ENCODE measurements at regions not wholly inside any gene's neighbourhood (a gene's known extent, or its start where the extent isn't known, plus 50 kb on each side); places are given as distances from the start of the nearest gene placed in this dataset.

DNA sequence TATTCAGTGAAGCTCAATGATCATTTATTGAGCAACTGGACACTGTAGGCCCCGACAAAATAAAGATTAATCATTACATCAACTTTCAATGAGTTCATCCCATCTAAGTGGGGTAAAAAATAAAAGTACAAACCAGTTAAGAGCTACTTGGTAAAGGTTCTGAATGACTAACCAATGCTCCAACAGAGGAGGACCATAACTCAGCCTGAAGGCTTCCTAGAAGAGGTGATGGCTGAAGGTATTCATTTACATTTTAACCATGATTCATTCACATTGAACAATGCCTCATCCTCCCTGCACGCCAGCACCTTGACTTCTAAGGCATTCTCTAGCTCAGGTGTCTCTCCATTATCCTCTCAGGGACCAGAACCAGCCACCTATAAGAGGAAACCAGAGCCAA is 201.4 kb downstream of the ZNF462 start:
- TF ChIP-seq, protein P1, sequence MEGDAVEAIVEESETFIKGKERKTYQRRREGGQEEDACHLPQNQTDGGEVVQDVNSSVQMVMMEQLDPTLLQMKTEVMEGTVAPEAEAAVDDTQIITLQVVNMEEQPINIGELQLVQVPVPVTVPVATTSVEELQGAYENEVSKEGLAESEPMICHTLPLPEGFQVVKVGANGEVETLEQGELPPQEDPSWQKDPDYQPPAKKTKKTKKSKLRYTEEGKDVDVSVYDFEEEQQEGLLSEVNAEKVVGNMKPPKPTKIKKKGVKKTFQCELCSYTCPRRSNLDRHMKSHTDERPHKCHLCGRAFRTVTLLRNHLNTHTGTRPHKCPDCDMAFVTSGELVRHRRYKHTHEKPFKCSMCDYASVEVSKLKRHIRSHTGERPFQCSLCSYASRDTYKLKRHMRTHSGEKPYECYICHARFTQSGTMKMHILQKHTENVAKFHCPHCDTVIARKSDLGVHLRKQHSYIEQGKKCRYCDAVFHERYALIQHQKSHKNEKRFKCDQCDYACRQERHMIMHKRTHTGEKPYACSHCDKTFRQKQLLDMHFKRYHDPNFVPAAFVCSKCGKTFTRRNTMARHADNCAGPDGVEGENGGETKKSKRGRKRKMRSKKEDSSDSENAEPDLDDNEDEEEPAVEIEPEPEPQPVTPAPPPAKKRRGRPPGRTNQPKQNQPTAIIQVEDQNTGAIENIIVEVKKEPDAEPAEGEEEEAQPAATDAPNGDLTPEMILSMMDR (IDR thresholded peaks at IDR 0.05; ENCODE audit: low read depth, low read length), result no peak
- no peak overlapping the region for H3K4me3 ChIP-seq (ENCODE audit: low read depth, low read length)

DNA sequence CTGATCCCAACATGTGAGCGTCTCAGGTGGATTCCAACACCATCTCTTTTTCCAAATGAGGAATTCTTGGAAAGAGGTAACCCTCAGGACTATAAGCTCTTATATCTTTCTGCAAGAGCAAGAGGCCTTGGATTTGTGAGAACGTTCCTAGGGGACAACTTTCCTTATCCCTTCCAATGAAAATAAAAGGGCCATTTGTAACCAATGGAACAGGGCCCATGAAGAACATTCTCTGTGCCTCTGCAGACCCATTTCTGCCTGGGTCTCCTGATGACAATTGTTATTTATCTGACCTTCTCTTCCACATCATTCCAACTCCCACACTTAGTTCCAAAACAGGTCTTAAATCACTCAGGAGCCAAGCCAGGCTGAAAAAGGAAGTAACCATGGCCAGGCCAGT is 202.6 kb downstream of the ZNF462 start:
- H3K4me3 ChIP-seq (ENCODE audit: low read depth, low read length), result no peak overlapping the region
- TF ChIP-seq, protein P1 (IDR thresholded peaks at IDR 0.05; ENCODE audit: low read depth, low read length), result no peak

DNA sequence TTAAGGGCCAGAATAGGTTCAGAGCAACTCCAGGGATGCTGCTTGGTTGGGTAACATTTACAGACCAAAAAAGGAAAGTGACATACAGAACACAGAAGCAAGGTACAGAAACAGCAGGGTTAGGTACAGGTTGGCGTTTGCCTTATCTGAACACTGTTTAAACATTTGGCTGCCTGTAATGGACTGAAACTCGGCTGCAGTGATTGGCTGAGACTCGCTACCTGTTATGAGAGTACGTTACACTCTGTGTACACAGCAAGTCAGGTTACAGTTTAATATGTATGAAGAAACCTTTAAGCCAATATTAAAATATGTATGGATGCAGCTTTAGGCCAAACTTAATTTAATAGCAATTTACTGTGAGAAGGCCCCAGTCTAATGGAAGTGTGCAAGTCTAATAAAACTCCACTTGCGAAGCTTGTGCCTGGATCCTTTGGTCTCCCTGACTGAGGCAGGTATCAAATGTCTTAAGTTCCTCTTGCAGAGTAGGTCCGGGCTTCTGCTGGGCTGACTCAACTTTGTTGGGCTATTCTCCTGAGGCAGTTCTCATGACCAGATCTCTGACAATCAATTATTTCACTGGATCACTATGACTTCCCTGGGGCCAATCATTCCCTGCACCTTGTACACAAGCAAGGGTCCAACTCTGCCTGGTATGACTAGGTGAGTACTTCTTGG is 204.9 kb downstream of the ZNF462 start:
- no peak overlapping the region for H3K4me3 ChIP-seq (ENCODE audit: low read depth, low read length)
- TF ChIP-seq, protein P1 (IDR thresholded peaks at IDR 0.05; ENCODE audit: low read depth, low read length), result no peak

DNA sequence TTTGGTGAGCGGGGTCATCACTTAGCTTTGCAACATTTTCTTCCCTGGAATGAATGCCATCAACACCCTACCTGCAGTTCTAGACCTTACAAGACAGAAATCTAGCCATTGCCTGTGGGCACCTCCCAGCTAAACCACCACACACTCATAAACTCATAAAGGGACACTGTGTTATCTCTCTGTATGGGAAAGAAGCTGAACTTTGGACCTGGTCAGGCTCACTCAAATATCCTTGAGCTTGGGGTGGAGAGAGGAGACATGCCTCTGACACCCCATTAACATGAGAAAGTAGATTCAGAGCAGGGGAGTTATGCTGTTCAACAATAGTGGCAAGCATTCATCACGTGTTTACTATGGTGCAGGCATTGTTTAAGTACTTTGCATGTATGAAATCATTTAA is 205.6 kb downstream of the ZNF462 start:
- no peak overlapping the region for H3K4me3 ChIP-seq (ENCODE audit: low read depth, low read length)
- TF ChIP-seq, protein P1 (IDR thresholded peaks at IDR 0.05; ENCODE audit: low read depth, low read length), result no peak

DNA sequence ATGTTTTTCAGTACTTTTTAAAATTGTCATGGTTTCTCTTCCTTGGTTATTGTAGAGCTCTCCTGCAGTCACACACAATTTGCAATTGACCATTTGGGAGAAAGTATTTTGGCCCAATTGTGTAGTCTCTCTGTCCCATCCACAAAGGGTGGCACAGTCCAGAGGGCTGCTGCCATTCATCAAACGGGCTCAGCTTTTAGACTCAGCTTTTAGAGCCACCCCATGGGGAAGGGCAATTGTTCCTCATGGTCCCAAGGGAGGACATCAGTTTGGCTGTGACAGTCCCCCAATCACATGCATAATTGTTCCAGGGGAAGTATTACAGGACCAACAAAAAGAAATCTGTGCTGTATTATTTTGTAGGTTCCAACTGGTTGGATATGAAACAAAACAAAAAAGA is 207.6 kb downstream of the ZNF462 start:
- TF ChIP-seq, protein P1 (IDR thresholded peaks at IDR 0.05; ENCODE audit: low read depth, low read length), result no peak

DNA sequence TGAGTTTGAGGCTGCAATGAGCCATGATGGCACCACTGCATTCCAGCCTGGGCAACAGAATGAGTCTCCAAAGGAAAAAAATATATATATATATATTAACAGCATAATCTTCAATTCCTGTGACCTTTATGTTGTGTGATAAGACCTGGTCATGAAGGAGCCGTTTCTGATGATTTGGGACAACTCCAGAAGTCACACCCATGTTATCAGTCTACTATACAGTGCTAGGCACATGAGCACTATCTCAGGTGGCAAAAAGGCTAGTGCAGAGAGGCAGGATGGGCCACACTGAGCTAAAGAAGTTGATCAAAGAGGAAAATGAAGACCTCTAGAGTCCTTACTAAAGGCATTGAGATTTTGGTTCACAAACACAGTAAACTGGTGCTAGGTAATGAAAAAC is 205.0 kb upstream of the RAD23B start:
- TF ChIP-seq, protein P1 (IDR thresholded peaks at IDR 0.05; ENCODE audit: low read depth, low read length), result no peak
- H3K4me3 ChIP-seq (ENCODE audit: low read depth, low read length), result no peak overlapping the region

More for the DNA sequence above, 207.6 kb downstream of the ZNF462 start:
- H3K4me3 ChIP-seq (ENCODE audit: low read depth, low read length), result no peak overlapping the region

DNA sequence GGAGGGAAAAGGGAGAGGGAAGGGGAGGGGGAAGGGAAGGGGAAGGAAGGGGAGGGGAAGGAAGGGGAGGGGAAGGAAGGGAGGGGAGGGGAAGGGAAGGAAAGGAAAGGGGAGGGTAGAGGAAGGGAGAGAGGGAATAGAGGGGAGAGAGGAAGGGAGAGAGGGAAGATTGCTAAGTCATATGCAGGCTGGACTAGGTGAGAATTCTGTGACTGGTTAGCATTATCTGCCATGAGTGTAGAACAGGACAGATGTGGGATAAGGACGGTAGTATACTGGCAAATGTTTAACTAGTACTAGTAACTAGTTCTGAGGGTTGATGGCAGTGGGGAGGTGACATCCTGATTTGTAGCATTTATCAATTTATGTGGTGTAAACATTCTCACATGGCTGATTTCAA is 203.5 kb upstream of the RAD23B start:
- TF ChIP-seq, protein P1 (IDR thresholded peaks at IDR 0.05; ENCODE audit: low read depth, low read length), result no peak

More for the DNA sequence above, 203.5 kb upstream of the RAD23B start:
- H3K4me3 ChIP-seq (ENCODE audit: low read depth, low read length), result no peak overlapping the region

Data from WI38 (cell line).